ENCODE measurements at regions not wholly inside any gene's neighbourhood (a gene's known extent, or its start where the extent isn't known, plus 50 kb on each side); places are given as distances from the start of the nearest gene placed in this dataset.
A peak's percentile ranks its signal among the peaks of the same experiment; 100 is the strongest.

DNA sequence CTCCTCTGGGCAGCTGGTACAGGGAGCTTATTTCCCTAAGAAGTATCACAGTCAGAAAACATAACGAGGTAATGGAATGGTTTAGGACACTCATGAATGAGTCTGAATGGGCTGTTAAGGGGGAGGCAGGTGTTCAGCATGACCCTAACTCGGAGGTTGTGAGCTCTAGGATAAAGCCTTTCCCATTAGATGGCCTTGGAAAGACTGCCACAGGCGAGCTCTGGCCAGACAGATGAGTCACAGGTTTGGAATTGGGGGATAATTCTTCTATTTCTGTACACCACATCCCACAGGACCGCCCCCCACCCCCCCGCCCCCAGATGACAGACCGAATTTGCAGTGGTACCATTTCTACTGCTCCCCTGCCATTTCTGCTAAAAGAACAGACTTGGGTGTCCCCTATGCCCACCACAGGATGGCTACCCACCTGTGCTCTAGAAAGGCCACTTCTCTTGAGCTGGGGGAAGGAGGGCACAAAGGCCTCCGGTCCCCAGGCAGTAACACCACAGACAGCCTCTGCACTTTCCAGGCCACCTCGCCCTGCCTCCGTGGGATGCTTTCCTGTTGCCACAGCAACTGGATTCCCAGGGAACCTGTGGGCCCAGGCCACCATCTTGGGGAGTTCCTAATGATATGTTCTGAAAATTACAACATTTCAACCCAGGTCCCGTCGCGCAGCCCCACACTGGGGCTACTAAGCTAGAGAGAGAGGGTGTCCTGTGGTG, 76.7 kb downstream of the TRIM29 start:
- DNase-seq (ENCODE audit: low spot score in 2 of 2) (no peak), ATAC-seq (no peak)
- Mint-ChIP-seq H3K27ac (no peak overlapping the region), H3K36me3 (no peaks in the 10 kb centered on the region), H3K9me3 (no peaks in the 10 kb centered on the region)

DNA sequence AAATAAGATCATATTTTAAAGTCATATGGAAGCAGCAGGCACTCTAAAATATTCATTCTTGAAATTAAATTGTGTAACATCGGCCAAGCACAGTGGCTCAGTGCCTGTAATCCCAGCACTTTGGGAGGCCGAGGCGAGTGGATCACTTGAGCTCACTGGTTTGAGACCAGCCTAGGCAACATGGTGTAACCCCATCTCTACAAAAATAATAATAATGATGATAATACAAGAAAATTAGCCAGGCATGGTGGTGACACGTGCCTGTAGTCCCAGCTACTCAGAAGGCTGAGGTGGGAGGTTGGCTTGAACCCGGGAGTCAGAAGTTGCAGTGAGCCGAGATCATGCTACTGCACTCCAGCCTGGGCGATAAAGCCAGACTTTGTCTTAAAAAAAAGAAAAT, 77.4 kb downstream of the TRIM29 start:
- H3K9me3 Mint-ChIP-seq: no peaks in the 10 kb centered on the region
- DNase-seq (ENCODE audit: low spot score in 2 of 2): no peak
- ATAC-seq: no peak
- H3K36me3 Mint-ChIP-seq: no peaks in the 10 kb centered on the region
- H3K27ac Mint-ChIP-seq: no peak overlapping the region

DNA sequence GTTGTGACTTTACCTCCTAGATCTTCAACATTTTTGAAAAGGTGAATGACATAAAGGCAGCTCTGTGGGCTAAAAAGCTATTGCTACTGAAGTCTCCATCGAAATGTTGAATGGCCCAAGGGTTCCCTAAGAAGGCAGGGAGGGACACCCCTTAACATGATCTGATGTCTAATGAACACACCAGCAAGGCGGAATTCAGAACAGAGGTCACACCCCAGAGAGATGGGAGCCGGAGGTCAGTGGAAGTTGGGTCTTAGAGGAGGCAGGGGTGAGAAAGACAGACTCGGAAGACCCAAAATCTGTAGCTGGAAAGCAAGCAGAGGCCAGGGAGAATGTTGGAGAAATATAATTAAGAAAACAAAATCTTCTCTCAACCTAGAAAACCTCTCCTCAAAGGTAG, 79.0 kb downstream of the TRIM29 start:
- ATAC-seq: no peak
- Mint-ChIP-seq H3K36me3 (no peaks in the 10 kb centered on the region), H3K9me3 (no peaks in the 10 kb centered on the region), H3K27ac (no peak overlapping the region)
- DNase-seq (ENCODE audit: low spot score in 2 of 2): no peak

DNA sequence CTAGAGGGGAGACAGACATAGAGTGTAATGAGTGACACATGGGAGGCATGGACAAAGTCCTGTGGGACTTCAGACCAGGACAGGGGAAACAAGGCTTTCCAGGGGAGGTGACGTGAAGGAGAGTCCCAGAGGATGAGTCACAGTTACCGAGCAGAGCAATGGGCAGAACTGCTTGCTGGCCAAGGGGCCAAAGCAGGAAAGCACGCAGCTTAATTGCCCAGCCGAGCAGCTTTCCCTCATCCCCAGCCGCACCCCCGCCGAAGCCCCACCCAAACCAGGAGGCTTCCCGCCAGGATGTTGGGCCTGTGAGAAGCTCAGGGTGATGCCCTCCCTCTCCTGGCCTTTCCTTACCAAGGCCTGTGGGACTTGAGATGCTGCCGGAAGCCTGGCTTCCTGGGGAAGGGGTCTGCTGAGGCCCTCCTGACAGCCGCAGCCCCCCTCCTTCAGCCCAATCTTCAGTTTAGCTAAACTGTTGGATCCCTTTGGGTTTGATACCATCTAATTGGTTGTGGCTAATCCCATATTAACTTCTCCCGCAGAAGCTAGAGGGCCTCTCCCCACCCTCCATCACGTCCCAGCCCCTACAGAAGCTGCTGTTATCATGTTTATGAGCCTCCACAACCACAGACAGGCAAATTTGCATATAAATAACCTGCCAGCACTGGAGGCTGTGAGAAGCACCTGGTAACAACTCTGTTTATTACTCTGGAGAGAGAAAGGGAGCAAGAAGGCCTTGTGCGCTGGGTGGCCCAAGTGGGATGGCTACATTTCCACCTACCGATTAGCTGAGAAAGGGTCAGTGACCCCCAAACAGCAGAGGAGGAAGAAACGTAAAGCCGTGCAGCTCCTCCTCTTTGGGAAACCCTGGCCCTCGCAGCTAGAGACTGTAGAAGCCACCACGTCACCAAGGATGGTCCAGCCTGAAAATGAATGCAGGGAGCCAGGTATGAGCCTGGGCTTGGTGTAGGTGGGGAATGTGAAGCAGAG, 80.0 kb downstream of the TRIM29 start:
- Mint-ChIP-seq H3K9me3 (no peaks in the 10 kb centered on the region), H3K27ac (peak overlapping the region in 1 of 2 donors; percentile 56), H3K36me3 (no peaks in the 10 kb centered on the region)
- no peak for ATAC-seq
- no peak for DNase-seq (ENCODE audit: low spot score in 2 of 2)

DNA sequence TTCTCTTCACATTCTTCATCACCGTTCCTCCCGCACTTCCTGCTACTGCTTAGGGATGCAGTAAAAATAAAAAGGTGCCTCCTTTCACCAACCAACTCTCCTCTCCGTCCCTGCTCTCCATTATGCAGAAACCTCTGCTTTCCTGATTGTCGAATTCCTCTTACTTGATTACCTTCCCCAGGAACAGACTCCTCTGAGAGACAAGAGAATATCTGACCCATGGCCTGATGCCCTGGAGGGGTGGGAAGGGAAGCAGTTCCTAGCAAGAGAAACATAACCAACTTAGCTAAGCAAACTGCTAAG, 80.9 kb downstream of the TRIM29 start:
- ATAC-seq (no peak), DNase-seq (ENCODE audit: low spot score in 2 of 2) (no peak)
- no peaks in the 10 kb centered on the region for H3K36me3 Mint-ChIP-seq
- H3K9me3 Mint-ChIP-seq: no peaks in the 10 kb centered on the region
- H3K27ac Mint-ChIP-seq: no peak overlapping the region

DNA sequence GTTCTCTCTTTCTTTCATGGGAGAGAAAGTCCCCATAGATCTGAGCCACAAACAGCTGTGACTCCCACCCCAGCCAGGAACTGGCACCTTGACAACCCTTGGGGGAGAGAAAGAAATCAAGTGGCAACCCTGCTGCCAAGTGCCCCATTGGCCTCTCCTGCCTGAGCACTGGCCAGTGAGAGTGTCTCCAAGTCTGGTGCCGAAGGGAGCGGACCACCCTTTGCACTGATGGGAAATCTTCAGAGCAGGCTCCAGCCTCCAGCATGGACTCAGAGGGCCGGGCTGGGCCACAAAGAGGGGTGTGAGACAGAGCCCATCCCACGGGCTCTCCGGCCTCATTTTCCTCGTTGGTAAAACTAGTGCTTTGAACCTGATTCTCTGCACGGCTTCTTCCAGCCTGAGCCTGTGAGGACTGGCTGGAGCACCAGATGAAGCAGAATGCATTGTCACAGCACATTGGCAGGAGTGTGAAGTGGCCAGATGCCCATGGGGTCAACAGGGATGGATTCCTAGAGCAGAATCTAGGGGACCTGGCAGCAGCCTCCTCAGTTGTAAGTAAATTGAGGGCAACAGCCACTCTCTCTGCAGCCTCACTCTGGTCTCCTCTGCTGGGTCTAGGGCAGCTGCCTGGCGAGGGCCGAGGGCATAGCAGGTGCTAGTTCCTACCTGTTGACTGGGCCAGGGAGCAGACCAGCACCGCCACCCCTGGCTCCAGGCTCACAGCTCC, 81.4 kb downstream of the TRIM29 start:
- Mint-ChIP-seq H3K9me3 (no peaks in the 10 kb centered on the region), H3K27ac (no peak overlapping the region), H3K36me3 (no peaks in the 10 kb centered on the region)
- ATAC-seq: no peak
- DNase-seq (ENCODE audit: low spot score in 2 of 2): no peak

DNA sequence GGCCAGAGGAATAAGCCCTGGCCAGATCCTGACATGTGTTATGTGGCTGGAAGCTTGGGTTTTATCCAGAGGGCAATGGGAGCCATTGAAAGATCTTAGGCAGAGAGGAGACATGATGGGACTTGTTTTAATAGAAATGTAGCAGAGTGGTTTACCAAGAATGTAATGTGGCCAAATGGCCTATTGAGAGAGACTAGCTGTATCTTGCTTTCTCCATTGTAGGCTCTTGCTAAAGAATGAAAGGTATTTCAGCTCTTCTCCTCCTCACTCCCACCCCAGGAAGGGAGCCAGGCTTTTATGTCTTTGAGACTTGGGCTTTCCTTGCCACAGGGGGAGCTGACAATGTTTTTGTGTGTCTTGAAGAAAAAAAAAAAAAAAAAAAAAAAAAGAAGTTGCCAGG, 82.3 kb downstream of the TRIM29 start:
- ATAC-seq (no peak), DNase-seq (ENCODE audit: low spot score in 2 of 2) (no peak)
- H3K27ac Mint-ChIP-seq: no peak overlapping the region
- no peaks in the 10 kb centered on the region for H3K36me3 Mint-ChIP-seq
- no peaks in the 10 kb centered on the region for H3K9me3 Mint-ChIP-seq

DNA sequence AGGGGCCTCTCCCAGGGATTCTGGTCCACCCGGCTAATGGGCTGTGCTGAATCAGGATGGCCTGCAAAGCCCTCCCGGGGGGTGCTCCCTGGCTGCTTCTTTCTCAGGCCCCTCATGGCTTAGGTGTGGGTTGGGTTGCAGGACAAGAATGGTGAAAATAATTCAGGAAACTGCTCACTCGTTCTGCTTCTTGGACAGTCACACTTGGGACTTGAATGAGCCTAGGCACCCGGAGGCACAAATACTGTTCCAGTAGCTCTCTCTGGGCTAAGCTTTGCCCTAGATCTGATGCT, 83.2 kb downstream of the TRIM29 start:
- H3K27ac Mint-ChIP-seq: no peak overlapping the region
- no peaks in the 10 kb centered on the region for H3K36me3 Mint-ChIP-seq
- ATAC-seq (no peak), DNase-seq (ENCODE audit: low spot score in 2 of 2) (no peak)
- H3K9me3 Mint-ChIP-seq: no peaks in the 10 kb centered on the region

DNA sequence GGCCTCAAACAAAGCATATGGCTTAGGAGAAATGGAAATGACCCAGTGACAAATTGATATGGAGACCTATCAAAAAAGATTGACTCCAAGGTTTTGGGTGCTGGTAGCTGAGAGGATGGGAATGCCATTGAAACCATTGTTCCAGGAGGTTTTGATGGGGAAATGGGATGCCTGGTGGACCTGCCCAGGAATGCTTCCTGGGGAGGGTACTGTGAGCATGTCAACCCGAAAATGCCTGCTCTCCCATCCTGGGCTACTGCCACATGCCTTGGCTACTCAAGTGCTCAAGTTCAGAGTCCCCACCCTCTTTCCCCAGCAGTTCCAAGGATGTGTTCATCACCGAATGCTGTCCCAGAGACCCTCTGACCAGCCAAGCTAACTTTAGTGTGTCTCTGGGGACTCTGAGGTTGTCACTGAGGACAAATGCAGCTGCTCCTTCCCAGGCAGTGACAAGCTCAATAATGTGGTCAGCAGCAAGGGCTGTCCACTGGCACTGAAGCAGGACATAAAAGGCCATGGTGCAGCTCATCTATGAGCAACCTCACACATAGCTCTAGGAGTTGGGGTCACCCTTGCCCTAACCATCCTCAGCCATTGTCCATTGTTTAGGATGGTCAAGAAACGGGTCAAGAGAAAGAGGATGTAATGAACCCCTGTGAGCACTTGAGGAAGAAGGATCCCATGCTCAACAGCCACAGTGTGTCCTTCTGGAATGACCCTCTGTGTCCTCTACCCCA, 83.7 kb downstream of the TRIM29 start:
- Mint-ChIP-seq H3K36me3 (no peaks in the 10 kb centered on the region), H3K27ac (no peak overlapping the region), H3K9me3 (no peaks in the 10 kb centered on the region)
- ATAC-seq (no peak), DNase-seq (ENCODE audit: low spot score in 2 of 2) (no peak)

DNA sequence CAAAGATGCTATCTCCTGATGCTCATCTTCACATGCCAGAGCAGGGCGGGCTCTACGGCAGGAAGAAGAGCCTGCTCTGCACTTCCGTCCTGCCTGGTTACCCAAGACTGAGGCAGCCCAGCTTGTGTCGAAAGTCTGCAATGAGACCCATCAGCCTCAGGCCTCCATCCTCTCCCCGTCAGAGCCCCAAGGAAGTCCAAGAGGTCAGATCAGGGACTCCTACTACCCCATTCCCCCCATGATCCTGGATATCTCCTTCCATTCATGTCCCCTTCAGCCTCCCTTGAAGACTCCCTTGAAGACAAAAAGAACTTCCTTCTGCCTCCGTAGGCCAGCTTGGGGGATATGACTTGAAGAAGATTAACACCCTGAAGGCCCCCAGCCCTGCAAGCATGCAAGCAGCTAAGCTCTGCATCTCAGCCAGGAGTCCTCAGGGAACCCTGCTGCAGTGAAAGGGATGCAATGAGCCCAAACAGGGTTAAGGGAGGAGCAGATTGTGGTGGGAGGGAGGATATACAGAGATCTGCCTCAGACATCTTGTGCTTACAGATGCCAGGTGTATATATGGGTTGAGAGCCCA, 85.6 kb downstream of the TRIM29 start:
- Mint-ChIP-seq H3K27ac (no peak overlapping the region), H3K9me3 (peaks cover 4 to 6% of the 10 kb centered on the region in 2 donors), H3K36me3 (peaks cover 0 to 7% of the 10 kb centered on the region in 2 donors)
- DNase-seq (ENCODE audit: low spot score in 2 of 2) (no peak), ATAC-seq (no peak)

DNA sequence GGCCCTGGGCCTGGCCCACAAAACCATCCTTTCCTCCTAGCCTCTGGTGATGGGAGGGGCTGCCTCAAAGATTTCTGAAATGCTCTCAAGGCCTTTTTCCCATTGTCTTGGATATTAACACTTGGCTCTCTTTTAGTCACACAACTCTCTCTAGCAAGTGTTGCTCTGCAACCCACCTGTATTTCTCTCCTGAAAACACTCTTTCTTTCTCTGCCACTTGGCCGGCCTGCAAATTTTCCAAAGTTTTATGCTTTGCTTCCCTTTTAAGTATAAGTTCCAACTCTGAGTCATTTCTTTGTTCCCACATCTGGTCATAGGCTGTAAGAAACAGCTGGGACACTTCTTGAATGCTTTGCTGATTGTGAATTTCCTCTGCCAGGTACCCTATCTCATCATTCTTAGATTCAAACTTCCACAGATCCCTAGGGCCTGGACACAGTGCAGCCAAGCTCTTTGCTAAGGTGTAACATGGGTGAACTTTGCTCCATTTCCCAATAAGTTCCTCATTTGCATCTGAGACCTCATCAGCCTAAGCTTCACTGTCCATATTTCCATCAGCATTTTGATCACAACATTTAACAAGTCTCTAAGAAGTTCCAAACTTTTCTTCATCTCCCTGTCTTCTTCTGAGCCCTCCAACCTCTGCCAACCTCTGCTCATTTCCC, 93.8 kb downstream of the TRIM29 start:
- Mint-ChIP-seq H3K9me3 (peaks cover 16 to 21% of the 10 kb centered on the region in 2 donors), H3K36me3 (peaks cover 7 to 11% of the 10 kb centered on the region in 2 donors), H3K27ac (no peak overlapping the region)
- no peak for DNase-seq (ENCODE audit: low spot score in 2 of 2)
- ATAC-seq: no peak

DNA sequence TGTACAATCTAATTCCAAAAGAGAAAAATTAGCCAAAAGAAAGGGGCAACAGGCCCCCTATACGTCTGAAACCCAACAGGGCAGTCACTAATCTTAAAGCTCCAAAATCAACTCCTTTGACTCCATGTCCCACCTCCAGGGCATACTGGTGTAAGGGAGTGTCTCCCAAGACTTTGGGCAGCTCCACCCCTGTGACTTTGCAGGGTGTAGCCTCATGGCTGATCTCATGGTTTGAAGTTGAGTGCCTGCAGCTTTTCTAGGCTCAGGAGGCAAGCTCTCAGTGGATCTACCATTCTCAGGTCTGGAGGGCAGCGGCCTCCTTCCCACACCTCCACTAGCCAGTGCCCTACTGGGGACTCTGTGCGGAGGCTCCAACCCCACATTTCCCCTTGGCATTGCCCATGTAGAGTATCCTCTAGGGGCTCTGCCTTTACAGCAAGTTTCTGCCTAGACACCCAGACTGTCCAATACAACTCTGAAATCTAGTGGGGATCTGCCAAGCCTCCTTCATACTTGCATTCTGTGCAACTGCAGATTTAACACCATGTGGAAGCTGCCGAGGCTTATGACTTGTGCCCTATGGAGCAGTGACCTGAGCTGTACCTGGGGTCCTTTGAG, 94.5 kb downstream of the TRIM29 start:
- Mint-ChIP-seq H3K27ac (no peak overlapping the region), H3K9me3 (peaks cover 16 to 21% of the 10 kb centered on the region in 2 donors), H3K36me3 (peaks cover 7 to 11% of the 10 kb centered on the region in 2 donors)
- DNase-seq (ENCODE audit: low spot score in 2 of 2) (no peak), ATAC-seq (no peak)

DNA sequence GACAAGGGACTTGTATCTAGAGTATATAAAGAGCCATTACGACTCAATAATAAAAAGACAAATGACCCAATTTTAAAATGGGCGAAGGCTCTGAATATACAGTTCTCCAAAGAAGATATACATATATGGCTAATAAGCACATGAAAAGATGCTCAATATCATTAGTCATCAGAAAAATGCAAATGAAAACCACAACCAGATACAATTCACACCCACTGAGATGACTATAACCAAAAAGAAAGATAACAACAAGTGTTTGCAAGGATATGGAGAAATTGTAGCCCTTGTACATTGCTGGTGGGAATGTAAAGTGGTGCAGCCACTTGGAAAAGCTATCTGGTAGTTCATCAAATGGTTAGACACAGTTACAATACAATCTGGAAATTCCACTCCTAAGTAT, 96.3 kb downstream of the TRIM29 start:
- peaks cover 9% of the 10 kb centered on the region in 2 donors for H3K9me3 Mint-ChIP-seq
- ATAC-seq: no peak
- peaks cover 0 to 7% of the 10 kb centered on the region in 2 donors for H3K36me3 Mint-ChIP-seq
- DNase-seq (ENCODE audit: low spot score in 2 of 2): no peak
- no peak overlapping the region for H3K27ac Mint-ChIP-seq

DNA sequence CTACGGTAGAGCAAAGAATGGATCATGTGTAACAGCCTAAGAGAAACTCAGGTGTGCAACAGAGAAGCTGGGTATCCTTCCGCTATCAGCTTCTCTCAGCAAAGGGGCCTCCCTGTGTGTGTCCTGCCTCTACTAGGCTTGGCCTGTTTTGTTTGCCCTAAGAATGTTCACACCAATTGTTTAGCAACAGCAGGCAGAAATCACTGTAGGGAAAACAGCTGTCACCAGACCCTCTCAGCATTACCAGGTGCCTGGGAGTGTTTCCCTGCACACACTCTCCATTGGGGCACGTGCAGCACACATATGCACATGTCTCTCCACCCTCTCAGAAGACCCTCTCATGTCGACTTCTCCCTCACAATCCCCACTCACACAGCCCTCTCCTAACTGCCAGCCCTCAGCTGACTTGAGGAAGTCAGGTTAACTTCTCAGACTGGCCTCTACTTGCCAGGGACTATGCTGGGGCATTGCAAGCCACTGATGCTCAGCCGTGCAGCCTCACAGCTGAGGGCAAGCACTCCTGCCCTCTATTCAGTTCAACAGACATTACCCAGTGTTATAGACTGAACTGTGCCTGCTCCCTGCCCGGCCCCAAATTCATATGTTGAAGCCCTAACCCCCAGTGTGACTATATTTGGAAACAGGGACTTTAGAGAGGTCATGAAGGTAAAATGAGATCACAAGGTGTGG, 97.6 kb downstream of the TRIM29 start:
- DNase-seq (ENCODE audit: low spot score in 2 of 2) (no peak), ATAC-seq (no peak)
- H3K36me3 Mint-ChIP-seq: no peaks in the 10 kb centered on the region
- no peaks in the 10 kb centered on the region for H3K9me3 Mint-ChIP-seq
- H3K27ac Mint-ChIP-seq: no peak overlapping the region

DNA sequence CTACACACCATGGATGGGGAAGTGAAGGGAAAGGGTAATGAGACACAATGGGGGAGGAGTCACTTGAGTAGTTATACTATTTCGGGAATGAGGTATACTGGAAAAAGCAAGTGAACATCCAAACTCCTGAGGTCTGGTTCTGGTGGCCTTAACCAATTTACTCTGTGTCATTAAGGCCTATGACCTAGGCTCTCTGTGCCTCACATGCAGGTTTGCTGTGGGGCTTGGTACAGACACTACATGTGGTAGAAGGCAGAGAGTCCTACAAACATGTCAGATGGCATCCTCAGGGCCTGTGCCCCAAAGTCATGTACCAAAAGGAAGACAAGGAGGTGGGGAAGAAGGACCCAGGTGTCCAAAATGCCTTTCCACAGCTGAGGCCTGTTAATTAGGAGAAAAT, 98.9 kb downstream of the TRIM29 start:
- H3K9me3 Mint-ChIP-seq: no peaks in the 10 kb centered on the region
- H3K36me3 Mint-ChIP-seq: no peaks in the 10 kb centered on the region
- H3K27ac Mint-ChIP-seq: no peak overlapping the region
- no peak for DNase-seq (ENCODE audit: low spot score in 2 of 2)
- ATAC-seq: no peak

Measured in activated naive CD4-positive, alpha-beta T cell treated with anti-CD3 and anti-CD28 coated beads, Interleukin-2, amount 50 U/mL, for 72 hours (primary cell).